CD4-positive, CD25-positive, alpha-beta regulatory T cell (primary cell): ENCODE measurements at regions not wholly inside any gene's neighbourhood (a gene's known extent, or its start where the extent isn't known, plus 50 kb on each side); places are given as distances from the start of the nearest gene placed in this dataset.

Experiments
- ATAC-seq, 2 donors: fragments of 150-1000 bp; cut with Tn5 transposase; one replicate each; pipeline ENCODE4 v1.10.0; 2021; ENCODE audit warnings: low read depth in 2 of 2, moderate number of reproducible peaks in 2 of 2, moderate library complexity in 1 of 2
- DNase-seq, 3 donors: peaks; one replicate each; pipeline versions ENCODE4 v3.0.0 to v3.0.0-alpha.2; 2012 to 2022; ENCODE audit warnings: mixed read lengths in 1 of 3
- H3K27ac ChIP-seq: one replicate; pipeline ENCODE4 v1.7.0; 2013; ENCODE audit warnings: mild to moderate bottlenecking, low read length; ENCODE audit not compliant: insufficient read depth, poor library complexity, severe bottlenecking
- H3K27me3 ChIP-seq: one replicate; pipeline ENCODE4 v1.7.0; 2013; ENCODE audit warnings: low read length; ENCODE audit not compliant: control insufficient read depth, insufficient read depth
- H3K36me3 ChIP-seq: one replicate; pipeline ENCODE4 v1.7.0; 2013; ENCODE audit warnings: mild to moderate bottlenecking, low read length, moderate library complexity; ENCODE audit not compliant: control insufficient read depth, insufficient read depth
- H3K4me1 ChIP-seq: 2 replicates; pipeline ENCODE4 v1.7.0; 2013; ENCODE audit warnings: mild to moderate bottlenecking, low read length; ENCODE audit not compliant: insufficient read depth, control insufficient read depth, poor library complexity, severe bottlenecking
- H3K4me3 ChIP-seq: one replicate; pipeline ENCODE4 v1.7.0; 2013; ENCODE audit warnings: low read depth, mild to moderate bottlenecking, low read length, moderate library complexity
- H3K9me3 ChIP-seq, 2 experiments: 1 replicate in 1 of 2; 2 replicates in 1 of 2; pipeline ENCODE4 v1.7.0; 2013; ENCODE audit warnings: low read length in 2 of 2, mild to moderate bottlenecking in 1 of 2, moderate library complexity in 1 of 2; ENCODE audit not compliant: control insufficient read depth in 2 of 2
- H3K27ac Mint-ChIP-seq, 3 donors: one replicate each; pipeline ENCODE4 v1.8.0; 2020 to 2022; ENCODE audit warnings: mild to moderate bottlenecking in 3 of 3, mixed read lengths in 3 of 3, moderate library complexity in 2 of 3
- H3K27me3 Mint-ChIP-seq: one replicate; pipeline ENCODE4 v1.8.0; 2022; ENCODE audit warnings: mild to moderate bottlenecking, mixed read lengths
- H3K36me3 Mint-ChIP-seq: one replicate; pipeline ENCODE4 v1.8.0; 2020; ENCODE audit warnings: mixed read lengths
- H3K4me1 Mint-ChIP-seq, 4 donors: one replicate each; pipeline ENCODE4 v1.8.0; 2020 to 2022; ENCODE audit warnings: mixed read lengths in 4 of 4, mild to moderate bottlenecking in 1 of 4
- H3K4me3 Mint-ChIP-seq, 4 donors: one replicate each; pipeline ENCODE4 v1.8.0; 2020 to 2022; ENCODE audit warnings: mild to moderate bottlenecking in 4 of 4, mixed read lengths in 4 of 4, moderate library complexity in 3 of 4
- H3K9me3 Mint-ChIP-seq, 7 donors: one replicate each; pipeline ENCODE4 v1.8.0; 2020 to 2022; ENCODE audit warnings: mixed read lengths in 7 of 7, mild to moderate bottlenecking in 3 of 7, moderate library complexity in 2 of 7

DNA sequence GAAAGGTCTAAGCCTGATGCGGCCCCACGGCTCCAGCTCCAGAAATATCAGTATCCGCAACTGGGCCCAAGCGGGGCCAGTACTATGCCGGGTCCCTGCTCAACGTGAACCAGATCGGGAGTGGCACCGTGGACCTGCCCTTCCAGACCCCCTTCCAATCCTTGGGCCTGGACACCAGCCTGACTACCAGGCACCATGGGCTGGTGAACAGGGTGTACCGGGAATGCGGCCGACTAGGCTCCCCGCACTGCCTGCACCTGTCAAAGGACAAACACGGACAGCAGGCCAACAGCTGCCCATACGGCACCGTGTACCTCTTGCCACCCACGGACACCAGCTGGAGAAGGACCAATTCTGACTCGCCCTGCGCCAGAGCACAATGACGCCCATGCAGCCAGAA is 1196.9 kb upstream of the CHAC2 start:
- no peak for DNase-seq
- Histone ChIP-seq H3K27ac (no peak overlapping the region), H3K36me3 (no peaks in the 10 kb centered on the region), H3K27me3 (no peaks in the 10 kb centered on the region), H3K4me1 (no peaks in the 10 kb centered on the region), H3K9me3 (peaks cover 2 to 19% of the 10 kb centered on the region in 2 experiments), H3K4me3 (no peak overlapping the region)
- Mint-ChIP-seq H3K4me3 (no peak overlapping the region), H3K27me3 (no peaks in the 10 kb centered on the region), H3K9me3 (peaks cover 3 to 34% (median 11%) of the 10 kb centered on the region in 7 donors), H3K36me3 (peaks cover 3% of the 10 kb centered on the region), H3K4me1 (no peaks in the 10 kb centered on the region), H3K27ac (no peak overlapping the region)
- ATAC-seq, result no peak

DNA sequence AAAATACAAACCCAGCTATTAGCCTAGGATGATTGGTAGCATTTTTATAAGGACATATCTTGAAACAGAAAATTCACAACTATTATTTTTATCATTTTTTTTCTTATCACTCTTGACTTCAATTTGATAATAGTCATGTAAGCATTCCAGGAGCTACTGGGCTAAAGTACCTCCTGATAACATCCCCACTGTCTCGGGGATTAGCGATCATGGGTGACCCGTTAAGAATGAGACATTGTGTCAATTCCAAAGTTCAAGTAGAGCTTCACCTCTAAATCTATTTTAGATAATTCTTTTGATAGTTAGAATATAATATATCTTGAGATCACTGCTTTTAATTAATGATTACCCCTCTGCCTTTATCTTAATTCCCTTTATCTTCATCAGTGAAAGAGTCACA is 1204.5 kb upstream of the CHAC2 start:
- ATAC-seq (no peak), DNase-seq (no peak)
- H3K27me3 Mint-ChIP-seq, result no peaks in the 10 kb centered on the region
- H3K9me3 Mint-ChIP-seq, result peaks cover 4 to 24% (median 7%) of the 10 kb centered on the region in 7 donors
- H3K36me3 Mint-ChIP-seq, result no peaks in the 10 kb centered on the region
- H3K4me3 Mint-ChIP-seq, result no peak overlapping the region
- no peaks in the 10 kb centered on the region for H3K9me3 ChIP-seq
- H3K4me3 ChIP-seq, result no peak overlapping the region
- no peak overlapping the region for H3K27ac Mint-ChIP-seq
- no peaks in the 10 kb centered on the region for H3K4me1 ChIP-seq
- H3K36me3 ChIP-seq, result no peaks in the 10 kb centered on the region
- H3K27me3 ChIP-seq, result no peaks in the 10 kb centered on the region
- H3K4me1 Mint-ChIP-seq, result no peaks in the 10 kb centered on the region
- H3K27ac ChIP-seq, result no peak overlapping the region

DNA sequence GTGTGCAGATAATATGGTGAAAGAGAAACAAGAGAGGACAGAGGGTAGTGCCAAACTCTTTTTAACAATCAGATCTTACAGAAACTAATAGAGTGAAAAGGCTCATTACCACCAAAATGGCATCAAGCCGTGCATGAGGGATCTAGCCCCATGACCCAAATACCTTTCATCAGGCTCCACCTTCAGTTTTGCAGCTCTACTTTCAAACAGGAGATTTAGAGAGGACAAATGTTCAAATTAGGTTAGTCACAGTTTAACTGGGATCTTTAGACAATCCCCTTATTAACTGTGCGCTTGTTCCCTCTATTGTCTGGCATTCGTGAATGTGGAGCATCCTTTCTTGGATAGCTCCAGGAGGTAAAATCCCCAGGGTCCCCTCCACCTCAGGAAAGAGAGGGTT is 1209.3 kb upstream of the CHAC2 start:
- peaks cover 2 to 10% (median 7%) of the 10 kb centered on the region in 7 donors for H3K9me3 Mint-ChIP-seq
- Histone ChIP-seq H3K4me1 (no peaks in the 10 kb centered on the region), H3K27ac (no peak overlapping the region), H3K9me3 (no peaks in the 10 kb centered on the region), H3K36me3 (no peaks in the 10 kb centered on the region), H3K27me3 (no peaks in the 10 kb centered on the region), H3K4me3 (no peak overlapping the region)
- H3K4me3 Mint-ChIP-seq, result no peak overlapping the region
- no peak overlapping the region for H3K27ac Mint-ChIP-seq
- no peaks in the 10 kb centered on the region for H3K27me3 Mint-ChIP-seq
- ATAC-seq (no peak), DNase-seq (no peak)
- no peaks in the 10 kb centered on the region for H3K4me1 Mint-ChIP-seq
- H3K36me3 Mint-ChIP-seq, result no peaks in the 10 kb centered on the region

DNA sequence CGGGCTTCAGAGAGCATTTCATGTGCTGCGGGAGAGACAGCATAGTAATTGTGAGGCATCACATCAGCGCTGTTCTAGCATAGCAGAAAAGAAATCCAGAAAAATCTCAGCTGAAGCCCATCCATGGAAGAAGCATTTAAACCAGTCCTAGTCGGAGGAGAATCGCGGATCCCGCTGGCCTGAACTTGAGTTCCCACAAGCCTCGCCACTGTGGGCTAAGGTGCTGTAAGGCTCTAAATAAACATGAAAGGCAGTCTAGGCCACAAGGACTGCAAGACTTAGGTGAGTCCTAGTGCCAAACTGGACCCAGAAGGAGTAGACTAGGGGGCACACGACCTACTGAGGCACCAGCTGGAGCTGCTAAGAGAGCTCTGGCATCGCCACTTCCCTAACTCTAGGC is 1225.3 kb upstream of the CHAC2 start:
- no peaks in the 10 kb centered on the region for H3K36me3 Mint-ChIP-seq
- no peak overlapping the region for H3K4me3 Mint-ChIP-seq
- H3K27me3 ChIP-seq, result no peaks in the 10 kb centered on the region
- no peaks in the 10 kb centered on the region for H3K4me1 Mint-ChIP-seq
- H3K9me3 Mint-ChIP-seq, result peaks cover 0 to 18% (median 4%) of the 10 kb centered on the region in 7 donors
- ATAC-seq (no peak), DNase-seq (no peak)
- H3K4me3 ChIP-seq, result no peak overlapping the region
- H3K27ac ChIP-seq, result no peak overlapping the region
- no peak overlapping the region for H3K27ac Mint-ChIP-seq
- no peaks in the 10 kb centered on the region for H3K4me1 ChIP-seq
- no peaks in the 10 kb centered on the region for H3K27me3 Mint-ChIP-seq
- no peaks in the 10 kb centered on the region for H3K9me3 ChIP-seq
- H3K36me3 ChIP-seq, result no peaks in the 10 kb centered on the region

DNA sequence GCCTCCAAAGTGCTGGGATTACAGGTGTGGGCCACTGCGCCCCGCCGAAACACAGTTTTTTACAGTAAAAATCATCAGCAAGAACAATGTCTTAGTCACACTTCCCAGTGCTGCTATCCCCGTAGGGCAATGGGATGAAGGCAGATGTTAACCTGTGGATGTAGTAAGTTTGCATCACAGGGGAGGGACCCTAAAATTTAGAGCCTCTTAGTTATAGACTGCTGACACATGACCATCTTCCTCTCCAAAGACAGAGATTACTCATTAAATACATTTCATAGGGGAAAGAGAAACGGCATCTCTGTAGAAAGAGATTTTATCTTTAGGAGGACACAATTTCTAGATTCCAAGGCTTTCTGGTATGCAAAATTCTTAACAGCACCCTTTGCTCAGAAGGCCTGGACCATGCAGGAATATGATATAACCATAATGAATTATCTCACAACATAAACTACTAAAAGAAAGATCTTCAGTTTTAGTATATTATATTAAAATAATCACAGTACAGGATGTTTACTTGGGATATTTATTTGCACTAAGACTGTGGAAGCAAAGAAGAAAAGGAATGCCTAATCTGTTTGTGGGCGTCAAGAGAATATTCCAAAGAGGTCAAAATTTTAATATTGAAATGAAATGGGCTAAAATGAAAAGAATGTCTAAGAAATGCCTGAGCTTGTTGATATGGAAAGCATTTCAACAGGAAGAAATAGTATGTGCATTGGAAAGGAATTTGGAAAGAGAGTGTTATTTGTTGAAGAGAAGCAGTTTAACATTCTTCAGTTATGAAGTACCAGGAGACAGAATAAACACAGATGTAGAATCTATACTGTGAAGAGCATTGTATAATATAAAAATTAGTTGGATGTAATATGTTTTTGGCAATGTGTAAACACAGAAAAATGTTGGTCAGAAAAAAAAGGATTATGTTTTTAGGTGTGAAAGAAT is 1228.3 kb upstream of the CHAC2 start:
- DNase-seq, result no peak
- Mint-ChIP-seq H3K4me3 (no peak overlapping the region), H3K4me1 (no peaks in the 10 kb centered on the region), H3K27me3 (no peaks in the 10 kb centered on the region), H3K27ac (no peak overlapping the region), H3K9me3 (peaks cover 0 to 11% (median 3%) of the 10 kb centered on the region in 7 donors), H3K36me3 (no peaks in the 10 kb centered on the region)
- H3K36me3 ChIP-seq, result no peaks in the 10 kb centered on the region
- H3K9me3 ChIP-seq, result no peaks in the 10 kb centered on the region
- no peaks in the 10 kb centered on the region for H3K4me1 ChIP-seq
- H3K27ac ChIP-seq, result no peak overlapping the region
- H3K27me3 ChIP-seq, result no peaks in the 10 kb centered on the region
- ATAC-seq, result no peak
- H3K4me3 ChIP-seq, result no peak overlapping the region

DNA sequence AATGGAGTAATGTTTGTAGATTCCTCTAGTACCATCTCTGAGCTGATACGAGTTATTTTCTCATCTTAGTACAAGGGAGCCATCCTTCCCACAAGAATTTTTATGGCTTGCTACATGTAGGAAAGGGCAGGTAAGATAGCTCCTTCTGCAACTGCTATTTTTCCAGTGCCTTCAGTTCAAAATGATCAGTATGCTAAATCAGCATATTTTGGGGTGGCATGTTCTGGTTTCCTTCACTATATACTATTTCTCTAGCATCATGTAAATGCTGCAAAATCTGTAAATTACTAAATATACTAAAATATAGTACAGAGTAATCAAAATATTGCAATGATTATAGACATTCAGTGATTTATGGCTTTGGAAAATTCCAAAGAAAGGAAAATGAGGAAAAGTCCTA is 1230.0 kb upstream of the CHAC2 start:
- Histone ChIP-seq H3K27ac (no peak overlapping the region), H3K4me3 (no peak overlapping the region), H3K9me3 (no peaks in the 10 kb centered on the region), H3K4me1 (no peaks in the 10 kb centered on the region), H3K36me3 (no peaks in the 10 kb centered on the region), H3K27me3 (no peaks in the 10 kb centered on the region)
- no peaks in the 10 kb centered on the region for H3K4me1 Mint-ChIP-seq
- H3K4me3 Mint-ChIP-seq, result no peak overlapping the region
- DNase-seq (no peak), ATAC-seq (no peak)
- H3K27ac Mint-ChIP-seq, result no peak overlapping the region
- H3K27me3 Mint-ChIP-seq, result no peaks in the 10 kb centered on the region
- no peaks in the 10 kb centered on the region for H3K36me3 Mint-ChIP-seq
- peaks cover 0 to 13% (median 3%) of the 10 kb centered on the region in 7 donors for H3K9me3 Mint-ChIP-seq

DNA sequence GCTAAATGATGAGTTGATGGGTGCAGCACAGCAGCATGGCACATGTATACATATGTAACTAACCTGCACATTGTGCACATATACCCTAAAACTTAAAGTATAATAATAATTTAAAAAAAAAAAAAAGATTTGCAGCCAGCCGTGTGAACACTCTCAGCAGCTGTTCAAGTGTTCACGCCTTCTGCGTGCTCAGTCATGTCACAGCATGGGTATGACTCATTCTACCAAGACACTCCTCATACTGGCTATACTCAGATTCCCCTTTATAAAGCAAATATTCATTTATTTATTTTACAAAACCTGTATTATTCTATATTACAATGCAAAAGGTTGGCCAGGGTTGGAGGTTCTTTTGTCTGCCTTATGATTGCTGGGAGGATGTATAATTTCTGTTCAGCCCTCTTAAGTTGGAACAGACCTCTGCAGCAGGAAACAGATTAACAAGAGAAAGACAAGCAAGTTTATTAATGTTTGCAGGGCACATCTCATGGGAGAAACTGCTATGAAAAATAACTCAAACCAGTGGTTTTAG is 1230.6 kb upstream of the CHAC2 start:
- DNase-seq (no peak), ATAC-seq (no peak)
- Histone ChIP-seq H3K36me3 (no peaks in the 10 kb centered on the region), H3K27me3 (no peaks in the 10 kb centered on the region), H3K4me1 (no peaks in the 10 kb centered on the region), H3K27ac (no peak overlapping the region), H3K4me3 (no peak overlapping the region), H3K9me3 (no peaks in the 10 kb centered on the region)
- no peaks in the 10 kb centered on the region for H3K4me1 Mint-ChIP-seq
- H3K36me3 Mint-ChIP-seq, result no peaks in the 10 kb centered on the region
- H3K9me3 Mint-ChIP-seq, result peaks cover 0 to 10% (median 3%) of the 10 kb centered on the region in 7 donors
- no peak overlapping the region for H3K4me3 Mint-ChIP-seq
- H3K27ac Mint-ChIP-seq, result no peak overlapping the region
- no peaks in the 10 kb centered on the region for H3K27me3 Mint-ChIP-seq

DNA sequence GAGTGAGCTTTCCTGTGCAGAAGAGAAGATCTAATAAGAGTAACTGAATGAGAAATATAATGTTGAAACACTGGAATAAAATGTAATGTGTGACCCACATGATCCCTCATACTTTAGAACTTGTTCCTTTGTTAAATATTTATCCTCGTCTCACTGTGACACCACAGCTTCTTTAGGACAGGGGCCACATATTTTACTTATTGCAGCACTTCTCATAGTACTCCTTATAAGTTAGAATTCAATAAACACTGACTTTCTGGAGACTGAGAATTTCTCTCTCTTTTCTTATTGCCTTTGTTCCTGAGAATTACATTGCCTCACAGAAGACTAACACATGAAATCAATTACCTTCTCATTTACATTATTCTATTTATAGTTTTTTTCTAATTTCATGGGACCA is 1234.6 kb upstream of the CHAC2 start:
- Mint-ChIP-seq H3K9me3 (peaks cover 0 to 10% (median 1%) of the 10 kb centered on the region in 7 donors), H3K27me3 (no peaks in the 10 kb centered on the region)
- DNase-seq, result no peak

More for the DNA sequence above, 1234.6 kb upstream of the CHAC2 start:
- no peak overlapping the region for H3K27ac Mint-ChIP-seq
- no peak overlapping the region for H3K27ac ChIP-seq
- no peaks in the 10 kb centered on the region for H3K4me1 Mint-ChIP-seq
- H3K9me3 ChIP-seq, result no peaks in the 10 kb centered on the region
- H3K36me3 Mint-ChIP-seq, result no peaks in the 10 kb centered on the region
- H3K36me3 ChIP-seq, result no peaks in the 10 kb centered on the region
- no peak overlapping the region for H3K4me3 Mint-ChIP-seq
- no peaks in the 10 kb centered on the region for H3K4me1 ChIP-seq
- H3K4me3 ChIP-seq, result no peak overlapping the region
- ATAC-seq, result no peak
- H3K27me3 ChIP-seq, result no peaks in the 10 kb centered on the region
